Left ventricle myocardium inferior (tissue), 1 donor: ENCODE measurements at regions not wholly inside any gene's neighbourhood (a gene's known extent, or its start where the extent isn't known, plus 50 kb on each side); places are given as distances from the start of the nearest gene placed in this dataset.

ENCODE experiments used
- DNase-seq: peaks from one replicate; pipeline ENCODE4 v3.0.0-alpha.2; 2020
- H3K27ac ChIP-seq: fragments of 200-600 bp; replicated peaks from 2 replicates; pipeline ENCODE4 v1.8.0; 2021
- H3K27me3 ChIP-seq: fragments of 200-600 bp; 2 replicates; pipeline ENCODE4 v1.8.0; 2021; ENCODE audit warnings: low read depth
- H3K36me3 ChIP-seq: fragments of 200-600 bp; 2 replicates; pipeline ENCODE4 v1.8.0; 2021
- H3K4me1 ChIP-seq: fragments of 200-600 bp; 2 replicates; pipeline ENCODE4 v1.8.0; 2021
- H3K4me3 ChIP-seq: fragments of 200-600 bp; 2 replicates; pipeline ENCODE4 v1.8.0; 2021; ENCODE audit warnings: mild to moderate bottlenecking, moderate library complexity
- H3K9me3 ChIP-seq: fragments of 200-600 bp; replicated peaks from 2 replicates; pipeline ENCODE4 v1.8.0; 2021
- intact Hi-C: fragments of 100-400 bp; cut with micrococcal nuclease; formaldehyde crosslinking; loops from one replicate; pipeline ENCODE4 v1.11.0; 2022
- TF ChIP-seq, protein P1 (sequence below): fragments of 200-600 bp; IDR thresholded peaks from 2 replicates; pipeline ENCODE4 v1.8.0; 2021; ENCODE audit warnings: antibody characterized with exemption, mild to moderate bottlenecking, borderline replicate concordance
- donor health status: DM: no; HTN: yes; CAD: no; lungs with severe emphysema.

DNA sequence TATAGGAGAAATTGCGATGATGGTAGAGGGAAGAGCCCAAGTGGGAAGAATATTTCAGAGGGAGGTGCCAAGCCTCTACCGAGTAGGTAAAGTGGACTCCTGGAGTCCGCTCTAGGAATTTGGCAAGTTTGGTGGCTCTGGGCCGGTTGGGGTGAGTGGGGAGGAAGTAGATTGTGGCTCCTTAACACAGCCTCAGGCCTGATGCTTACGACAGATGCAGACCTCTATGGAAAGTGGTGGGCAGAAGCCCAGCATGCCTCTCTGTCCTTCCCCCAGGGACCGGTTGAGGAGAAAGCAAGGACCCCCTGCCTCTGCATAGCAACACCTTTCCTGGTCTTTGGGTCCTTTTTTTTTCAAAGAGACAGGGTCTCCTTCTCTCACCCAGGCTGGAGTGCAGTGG, 55.9 kb upstream of the SIAH1 start:
- DNase-seq, result no peak
- Histone ChIP-seq H3K4me1 (peaks cover 17% of the 10 kb centered on the region), H3K4me3 (no peak overlapping the region), H3K27me3 (no peaks in the 10 kb centered on the region), H3K9me3 (no peaks in the 10 kb centered on the region), H3K36me3 (no peaks in the 10 kb centered on the region), H3K27ac (no peak overlapping the region)
- intact Hi-C loops, result no loop called here
- TF ChIP-seq, protein P1, sequence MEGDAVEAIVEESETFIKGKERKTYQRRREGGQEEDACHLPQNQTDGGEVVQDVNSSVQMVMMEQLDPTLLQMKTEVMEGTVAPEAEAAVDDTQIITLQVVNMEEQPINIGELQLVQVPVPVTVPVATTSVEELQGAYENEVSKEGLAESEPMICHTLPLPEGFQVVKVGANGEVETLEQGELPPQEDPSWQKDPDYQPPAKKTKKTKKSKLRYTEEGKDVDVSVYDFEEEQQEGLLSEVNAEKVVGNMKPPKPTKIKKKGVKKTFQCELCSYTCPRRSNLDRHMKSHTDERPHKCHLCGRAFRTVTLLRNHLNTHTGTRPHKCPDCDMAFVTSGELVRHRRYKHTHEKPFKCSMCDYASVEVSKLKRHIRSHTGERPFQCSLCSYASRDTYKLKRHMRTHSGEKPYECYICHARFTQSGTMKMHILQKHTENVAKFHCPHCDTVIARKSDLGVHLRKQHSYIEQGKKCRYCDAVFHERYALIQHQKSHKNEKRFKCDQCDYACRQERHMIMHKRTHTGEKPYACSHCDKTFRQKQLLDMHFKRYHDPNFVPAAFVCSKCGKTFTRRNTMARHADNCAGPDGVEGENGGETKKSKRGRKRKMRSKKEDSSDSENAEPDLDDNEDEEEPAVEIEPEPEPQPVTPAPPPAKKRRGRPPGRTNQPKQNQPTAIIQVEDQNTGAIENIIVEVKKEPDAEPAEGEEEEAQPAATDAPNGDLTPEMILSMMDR, result no peak

GRCh38 chr16:48438414-48438813, 53.2 kb upstream of the SIAH1 start:
- Histone ChIP-seq H3K4me1 (no peaks in the 10 kb centered on the region), H3K9me3 (no peaks in the 10 kb centered on the region), H3K27me3 (no peaks in the 10 kb centered on the region), H3K27ac (no peak overlapping the region), H3K4me3 (no peak overlapping the region), H3K36me3 (no peaks in the 10 kb centered on the region)
- TF ChIP-seq, protein P1, result no peak
- intact Hi-C loops, result no loop called here
- no peak for DNase-seq

- H3K4me1 ChIP-seq, result no peaks in the 10 kb centered on the region
- no peaks in the 10 kb centered on the region for H3K27me3 ChIP-seq
- TF ChIP-seq, protein P1, result no peak
- no peak overlapping the region for H3K4me3 ChIP-seq
- DNase-seq, result no peak
- H3K36me3 ChIP-seq, result no peaks in the 10 kb centered on the region
- H3K27ac ChIP-seq, result no peak overlapping the region
- intact Hi-C loops, result no loop called here
- H3K9me3 ChIP-seq, result no peaks in the 10 kb centered on the region
These were observed 50.7 kb upstream of the SIAH1 start for GRCh38 chr16:48435906-48436305.

DNA sequence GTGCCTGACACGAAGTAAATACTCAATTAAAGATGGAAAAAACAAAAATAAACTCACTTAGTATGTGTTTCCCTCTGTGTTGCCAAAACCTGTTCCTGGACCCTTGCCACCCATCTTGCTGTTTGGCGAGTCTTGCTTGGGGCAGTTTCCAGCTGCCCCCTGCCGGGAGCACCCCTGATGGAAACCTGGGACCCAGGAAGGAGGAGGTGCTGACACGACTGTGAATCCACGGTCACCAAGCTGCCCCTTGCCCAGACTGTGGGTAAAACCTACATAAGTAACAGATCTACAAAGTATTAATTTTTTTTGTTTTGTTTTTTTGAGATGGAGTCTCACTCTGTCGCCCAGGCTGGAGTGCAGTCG, 50.1 kb upstream of the SIAH1 start:
- DNase-seq, result no peak
- H3K27me3 ChIP-seq, result no peaks in the 10 kb centered on the region
- H3K4me1 ChIP-seq, result no peaks in the 10 kb centered on the region
- intact Hi-C loops, result no loop called here
- H3K4me3 ChIP-seq, result no peak overlapping the region
- TF ChIP-seq, protein P1, result no peak
- no peaks in the 10 kb centered on the region for H3K9me3 ChIP-seq
- no peaks in the 10 kb centered on the region for H3K36me3 ChIP-seq
- no peak overlapping the region for H3K27ac ChIP-seq
